CD14-positive monocyte (primary cell): ENCODE measurements at regions not wholly inside any gene's neighbourhood (a gene's known extent, or its start where the extent isn't known, plus 50 kb on each side); places are given as distances from the start of the nearest gene placed in this dataset.

Source experiments
- DNase-seq, 3 donors: peaks; one replicate each; pipeline ENCODE4 v3.0.0-alpha.2; 2011 to 2022
- H2AFZ ChIP-seq: 2 replicates; pipeline ENCODE4 v1.6.0; 2012; ENCODE audit warnings: mild to moderate bottlenecking, low read depth, low read length, inconsistent platforms; ENCODE audit not compliant: insufficient read depth, poor library complexity, severe bottlenecking
- H3K27ac ChIP-seq, 2 donors: 1 replicate in 1 of 2; 2 replicates in 1 of 2; pipeline ENCODE4 v1.5.1; 2012 to 2013; ENCODE audit warnings: low read length in 2 of 2, control low read depth in 1 of 2, inconsistent platforms in 1 of 2, low read depth in 1 of 2, mild to moderate bottlenecking in 1 of 2
- H3K27me3 ChIP-seq, 2 donors: one replicate each; pipeline versions ENCODE4 v1.6.0 to v1.6.1; 2011 to 2013; ENCODE audit warnings: low read length in 2 of 2; ENCODE audit not compliant: control insufficient read depth in 2 of 2, insufficient read depth in 2 of 2
- H3K36me3 ChIP-seq, 2 donors: replicated peaks in 1 of 2; 1 replicate in 1 of 2; 2 replicates in 1 of 2; pipeline versions ENCODE4 v1.5.1 to v1.6.1; 2012 to 2013; ENCODE audit warnings: low read length in 2 of 2, control low read depth in 1 of 2, inconsistent platforms in 1 of 2, mild to moderate bottlenecking in 1 of 2; ENCODE audit not compliant: insufficient read depth in 2 of 2, control insufficient read depth in 1 of 2
- H3K4me1 ChIP-seq, 2 donors: 1 replicate in 1 of 2; 2 replicates in 1 of 2; pipeline versions ENCODE4 v1.5.1 to v1.6.1; 2012 to 2013; ENCODE audit warnings: low read length in 2 of 2, control low read depth in 1 of 2, inconsistent platforms in 1 of 2, mild to moderate bottlenecking in 1 of 2, moderate library complexity in 1 of 2; ENCODE audit not compliant: insufficient read depth in 2 of 2, control insufficient read depth in 1 of 2
- H3K4me2 ChIP-seq: replicated peaks from 2 replicates; pipeline ENCODE3; 2012; ENCODE audit warnings: low read length, moderate library complexity, mild to moderate bottlenecking; ENCODE audit not compliant: poor library complexity, severe bottlenecking; ENCODE audit errors: extremely low read depth
- H3K4me3 ChIP-seq, 3 experiments: fragments of 200-600 bp in 1 of 3; sonication (generic) in 1 of 3; replicated peaks in 1 of 3; 1 replicate in 2 of 3; 2 replicates in 1 of 3; pipeline ENCODE4 v1.5.1; 2011 to 2013; ENCODE audit warnings: low read length in 3 of 3, mild to moderate bottlenecking in 3 of 3, control low read depth in 2 of 3, low read depth in 2 of 3, inconsistent platforms in 1 of 3, moderate library complexity in 1 of 3
- H3K79me2 ChIP-seq: 2 replicates; pipeline ENCODE4 v1.6.0; 2012; ENCODE audit warnings: mild to moderate bottlenecking, control low read depth, inconsistent platforms, low read length, moderate library complexity; ENCODE audit not compliant: insufficient read depth
- H3K9ac ChIP-seq: 2 replicates; pipeline ENCODE4 v1.6.0; 2017; ENCODE audit warnings: low read length, mild to moderate bottlenecking; ENCODE audit not compliant: insufficient read depth, poor library complexity, severe bottlenecking
- H3K9me3 ChIP-seq, 2 donors: replicated peaks in 1 of 2; 1 replicate in 1 of 2; 2 replicates in 1 of 2; pipeline versions ENCODE4 v1.5.1 to v1.6.1; 2012 to 2013; ENCODE audit warnings: low read length in 2 of 2, control low read depth in 1 of 2; ENCODE audit not compliant: control insufficient read depth in 1 of 2, insufficient read depth in 1 of 2
- H4K20me1 ChIP-seq: 2 replicates; pipeline ENCODE4 v1.6.0; 2012; ENCODE audit warnings: mild to moderate bottlenecking, low read length, control low read depth, moderate library complexity; ENCODE audit not compliant: insufficient read depth
- H3K27ac Mint-ChIP-seq, 7 donors: one replicate each; pipeline ENCODE4 v1.8.0; 2020; ENCODE audit warnings: mild to moderate bottlenecking in 7 of 7, mixed read lengths in 7 of 7, moderate library complexity in 6 of 7, inconsistent platforms in 2 of 7
- H3K27me3 Mint-ChIP-seq, 3 donors: one replicate each; pipeline ENCODE4 v1.8.0; 2021 to 2022; ENCODE audit warnings: low read depth in 3 of 3, mild to moderate bottlenecking in 3 of 3, mixed read lengths in 3 of 3, moderate library complexity in 3 of 3, inconsistent platforms in 1 of 3
- H3K36me3 Mint-ChIP-seq, 2 donors: one replicate each; pipeline ENCODE4 v1.8.0; 2020; ENCODE audit warnings: mixed read lengths in 2 of 2, inconsistent platforms in 1 of 2, mild to moderate bottlenecking in 1 of 2
- H3K4me1 Mint-ChIP-seq: one replicate; pipeline ENCODE4 v1.8.0; 2020; ENCODE audit warnings: mild to moderate bottlenecking, mixed read lengths
- H3K4me3 Mint-ChIP-seq, 2 donors: one replicate each; pipeline ENCODE4 v1.8.0; 2020; ENCODE audit warnings: mild to moderate bottlenecking in 2 of 2, mixed read lengths in 2 of 2, moderate library complexity in 1 of 2
- H3K9me3 Mint-ChIP-seq, 7 donors: one replicate each; pipeline ENCODE4 v1.8.0; 2020 to 2022; ENCODE audit warnings: mixed read lengths in 7 of 7, mild to moderate bottlenecking in 6 of 7, moderate library complexity in 6 of 7, inconsistent platforms in 2 of 7
- CTCF ChIP-seq: fragments of 200-600 bp; IDR thresholded peaks from one replicate; pipeline ENCODE4 v1.8.0; 2022; ENCODE audit warnings: antibody characterized with exemption, mild to moderate bottlenecking
- WGBS: methylation state at CpG from one replicate; pipeline ENCODE4 v1.1.5; 2013; ENCODE audit warnings: missing lambda C conversion rate; ENCODE audit not compliant: insufficient coverage; 5-methylcytosine and 5-hydroxymethylcytosine counted together
- intact Hi-C, 2 donors: fragments of 100-400 bp; cut with micrococcal nuclease; formaldehyde crosslinking; loops; one replicate each; pipeline versions ENCODE4 v1.15.0 to v1.15.1; 2023

GRCh38 chr13:61988810-61989209, 573.2 kb upstream of the PCDH20 start:
- WGBS: 17% methylated on average over 1 of the region's 2 CpGs
- DNase-seq: no peak
- no peak overlapping the region for H2AFZ ChIP-seq
- H4K20me1 ChIP-seq: no peaks in the 10 kb centered on the region
- H3K27me3 Mint-ChIP-seq: peaks cover 0 to 1% (median 0%) of the 10 kb centered on the region in 3 donors
- H3K9ac ChIP-seq: no peak overlapping the region
- no peak overlapping the region for H3K4me3 ChIP-seq
- no peak overlapping the region for H3K27ac ChIP-seq
- no peak overlapping the region for H3K4me2 ChIP-seq
- no peaks in the 10 kb centered on the region for H3K9me3 ChIP-seq
- H3K4me3 Mint-ChIP-seq: no peak overlapping the region
- H3K36me3 Mint-ChIP-seq: no peaks in the 10 kb centered on the region
- intact Hi-C loops: no loop called here
- no peak for TF ChIP-seq CTCF
- no peaks in the 10 kb centered on the region for H3K79me2 ChIP-seq
- H3K9me3 Mint-ChIP-seq: no peaks in the 10 kb centered on the region
- no peaks in the 10 kb centered on the region for H3K4me1 Mint-ChIP-seq
- no peaks in the 10 kb centered on the region for H3K4me1 ChIP-seq
- no peak overlapping the region for H3K27ac Mint-ChIP-seq
- no peaks in the 10 kb centered on the region for H3K36me3 ChIP-seq
- H3K27me3 ChIP-seq: no peaks in the 10 kb centered on the region

GRCh38 chr13:61975001-61975400, 559.4 kb upstream of the PCDH20 start:
- no peaks in the 10 kb centered on the region for H4K20me1 ChIP-seq
- no peak overlapping the region for H3K27ac Mint-ChIP-seq
- H3K9me3 ChIP-seq: peaks cover 0 to 4% of the 10 kb centered on the region in 2 donors
- no peak overlapping the region for H3K27ac ChIP-seq
- H3K4me3 ChIP-seq: no peak overlapping the region
- no peaks in the 10 kb centered on the region for H3K27me3 Mint-ChIP-seq
- DNase-seq: no peak
- intact Hi-C loops: no loop called here
- no peak overlapping the region for H3K9ac ChIP-seq
- no peak overlapping the region for H2AFZ ChIP-seq
- no CpG with 5 or more reads among the region's 3 CpGs for WGBS
- no peak overlapping the region for H3K4me2 ChIP-seq
- H3K9me3 Mint-ChIP-seq: peaks cover 0 to 8% (median 3%) of the 10 kb centered on the region in 7 donors
- no peaks in the 10 kb centered on the region for H3K79me2 ChIP-seq
- no peaks in the 10 kb centered on the region for H3K4me1 ChIP-seq
- no peaks in the 10 kb centered on the region for H3K36me3 ChIP-seq
- H3K27me3 ChIP-seq: no peaks in the 10 kb centered on the region
- no peaks in the 10 kb centered on the region for H3K4me1 Mint-ChIP-seq
- no peak for TF ChIP-seq CTCF
- H3K4me3 Mint-ChIP-seq: no peak overlapping the region
- no peaks in the 10 kb centered on the region for H3K36me3 Mint-ChIP-seq
